ENCODE measurements at regions not wholly inside any gene's neighbourhood (a gene's known extent, or its start where the extent isn't known, plus 50 kb on each side); places are given as distances from the start of the nearest gene placed in this dataset.

- FAIRE-seq (no peak), DNase-seq (ENCODE audit: insufficient read length, low spot score) (no peak)
- TF ChIP-seq TAF1 (IDR thresholded peaks at IDR 0.05; ENCODE audit: low read depth, low read length) (no peak), PAX5 (IDR thresholded peaks at IDR 0.05; ENCODE audit: insufficient read depth, low read length, severe bottlenecking) (no peak), POU2F2 (IDR thresholded peaks at IDR 0.05; ENCODE audit: low read depth, low read length) (no peak)
These were observed 689.7 kb upstream of the SOX9 start for GRCh38 chr17:71431146-71431545.

- FAIRE-seq (no peak), DNase-seq (ENCODE audit: insufficient read length, low spot score) (no peak)
- TF ChIP-seq TAF1 (IDR thresholded peaks at IDR 0.05; ENCODE audit: low read depth, low read length) (no peak), POU2F2 (IDR thresholded peaks at IDR 0.05; ENCODE audit: low read depth, low read length) (no peak), SPI1 (IDR thresholded peaks at IDR 0.05; ENCODE audit: low read depth, low read length) (no peak), PAX5 (IDR thresholded peaks at IDR 0.05; ENCODE audit: insufficient read depth, low read length, severe bottlenecking) (no peak), POLR2A (IDR thresholded peaks at IDR 0.05; ENCODE audit: low read depth, low read length) (no peak), POLR2AphosphoS5 (IDR thresholded peaks at IDR 0.05; ENCODE audit: low read depth, low read length) (no peak)
These were observed 688.2 kb upstream of the SOX9 start for GRCh38 chr17:71432378-71433315.

GRCh38 chr17:71434716-71435115, 686.1 kb upstream of the SOX9 start:
- TF ChIP-seq PAX5 (IDR thresholded peaks at IDR 0.05; ENCODE audit: insufficient read depth, low read length, severe bottlenecking) = no peak
- no peak for TF ChIP-seq TAF1 (IDR thresholded peaks at IDR 0.05; ENCODE audit: low read depth, low read length)
- TF ChIP-seq SPI1 (IDR thresholded peaks at IDR 0.05; ENCODE audit: low read depth, low read length) = no peak
- no peak for TF ChIP-seq POLR2AphosphoS5 (IDR thresholded peaks at IDR 0.05; ENCODE audit: low read depth, low read length)
- no peak for TF ChIP-seq POU2F2 (IDR thresholded peaks at IDR 0.05; ENCODE audit: low read depth, low read length)
- TF ChIP-seq POLR2A (IDR thresholded peaks at IDR 0.05; ENCODE audit: low read depth, low read length) = no peak
- DNase-seq (ENCODE audit: insufficient read length, low spot score) (no peak), FAIRE-seq (no peak)

GRCh38 chr17:71436479-71436878, 684.3 kb upstream of the SOX9 start:
- no peak for DNase-seq (ENCODE audit: insufficient read length, low spot score)
- FAIRE-seq = no peak
- TF ChIP-seq PAX5 (IDR thresholded peaks at IDR 0.05; ENCODE audit: insufficient read depth, low read length, severe bottlenecking) (no peak), POLR2AphosphoS5 (IDR thresholded peaks at IDR 0.05; ENCODE audit: low read depth, low read length) (no peak), POU2F2 (IDR thresholded peaks at IDR 0.05; ENCODE audit: low read depth, low read length) (no peak)

GRCh38 chr17:71437166-71437565, 683.7 kb upstream of the SOX9 start:
- FAIRE-seq (no peak), DNase-seq (ENCODE audit: insufficient read length, low spot score) (no peak)
- no peak for TF ChIP-seq POLR2A (IDR thresholded peaks at IDR 0.05; ENCODE audit: low read depth, low read length)

GRCh38 chr17:71438631-71439146, 682.1 kb upstream of the SOX9 start:
- DNase-seq (ENCODE audit: insufficient read length, low spot score) = no peak
- TF ChIP-seq POLR2AphosphoS5 (IDR thresholded peaks at IDR 0.05; ENCODE audit: low read depth, low read length) = no peak
- TF ChIP-seq POU2F2 (IDR thresholded peaks at IDR 0.05; ENCODE audit: low read depth, low read length) = no peak
- TF ChIP-seq SPI1 (IDR thresholded peaks at IDR 0.05; ENCODE audit: low read depth, low read length) = no peak
- no peak for TF ChIP-seq POLR2A (IDR thresholded peaks at IDR 0.05; ENCODE audit: low read depth, low read length)
- TF ChIP-seq PAX5 (IDR thresholded peaks at IDR 0.05; ENCODE audit: insufficient read depth, low read length, severe bottlenecking) = no peak
- no peak for TF ChIP-seq TAF1 (IDR thresholded peaks at IDR 0.05; ENCODE audit: low read depth, low read length)
- no peak for FAIRE-seq

- DNase-seq (ENCODE audit: insufficient read length, low spot score) (no peak), FAIRE-seq (no peak)
- TF ChIP-seq TAF1 (IDR thresholded peaks at IDR 0.05; ENCODE audit: low read depth, low read length) = no peak
- TF ChIP-seq POLR2AphosphoS5 (IDR thresholded peaks at IDR 0.05; ENCODE audit: low read depth, low read length) = no peak
- no peak for TF ChIP-seq POLR2A (IDR thresholded peaks at IDR 0.05; ENCODE audit: low read depth, low read length)
- TF ChIP-seq PAX5 (IDR thresholded peaks at IDR 0.05; ENCODE audit: insufficient read depth, low read length, severe bottlenecking) = no peak
- no peak for TF ChIP-seq POU2F2 (IDR thresholded peaks at IDR 0.05; ENCODE audit: low read depth, low read length)
- TF ChIP-seq SPI1 (IDR thresholded peaks at IDR 0.05; ENCODE audit: low read depth, low read length) = no peak
These were observed 680.3 kb upstream of the SOX9 start for GRCh38 chr17:71440513-71440912.

GRCh38 chr17:71441098-71441497, 679.7 kb upstream of the SOX9 start:
- no peak for TF ChIP-seq TAF1 (IDR thresholded peaks at IDR 0.05; ENCODE audit: low read depth, low read length)
- no peak for TF ChIP-seq POU2F2 (IDR thresholded peaks at IDR 0.05; ENCODE audit: low read depth, low read length)
- TF ChIP-seq POLR2AphosphoS5 (IDR thresholded peaks at IDR 0.05; ENCODE audit: low read depth, low read length) = no peak
- TF ChIP-seq SPI1 (IDR thresholded peaks at IDR 0.05; ENCODE audit: low read depth, low read length) = no peak
- TF ChIP-seq PAX5 (IDR thresholded peaks at IDR 0.05; ENCODE audit: insufficient read depth, low read length, severe bottlenecking) = no peak
- no peak for TF ChIP-seq POLR2A (IDR thresholded peaks at IDR 0.05; ENCODE audit: low read depth, low read length)
- FAIRE-seq (no peak), DNase-seq (ENCODE audit: insufficient read length, low spot score) (no peak)

GRCh38 chr17:71444078-71444477, 676.7 kb upstream of the SOX9 start:
- DNase-seq (ENCODE audit: insufficient read length, low spot score) (no peak), FAIRE-seq (no peak)

More at GRCh38 chr17:71444078-71444477, 676.7 kb upstream of the SOX9 start:
- TF ChIP-seq POU2F2 (IDR thresholded peaks at IDR 0.05; ENCODE audit: low read depth, low read length) (no peak), POLR2AphosphoS5 (IDR thresholded peaks at IDR 0.05; ENCODE audit: low read depth, low read length) (no peak), SPI1 (IDR thresholded peaks at IDR 0.05; ENCODE audit: low read depth, low read length) (no peak), TAF1 (IDR thresholded peaks at IDR 0.05; ENCODE audit: low read depth, low read length) (no peak), POLR2A (IDR thresholded peaks at IDR 0.05; ENCODE audit: low read depth, low read length) (no peak), PAX5 (IDR thresholded peaks at IDR 0.05; ENCODE audit: insufficient read depth, low read length, severe bottlenecking) (no peak)
